ENCODE measurements at regions not wholly inside any gene's neighbourhood (a gene's known extent, or its start where the extent isn't known, plus 50 kb on each side); places are given as distances from the start of the nearest gene placed in this dataset.

- DNase-seq (ENCODE audit: extremely low read depth, low read depth) = no peak
- TF ChIP-seq CTCF (IDR thresholded peaks at IDR 0.05; ENCODE audit: low read depth, low read length) = no peak
Observed at GRCh38 chr20:57840504-57841296, 130.9 kb upstream of the PMEPA1 start.

- TF ChIP-seq CTCF (IDR thresholded peaks at IDR 0.05; ENCODE audit: low read depth, low read length) = no peak
- no peak for DNase-seq (ENCODE audit: extremely low read depth, low read depth)
Observed at GRCh38 chr20:57840066-57840465, 130.3 kb upstream of the PMEPA1 start.

- no peak for DNase-seq (ENCODE audit: extremely low read depth, low read depth)
- TF ChIP-seq CTCF (IDR thresholded peaks at IDR 0.05; ENCODE audit: low read depth, low read length) = no peak
Observed at GRCh38 chr20:57838670-57839151, 128.9 kb upstream of the PMEPA1 start.

GRCh38 chr20:57837208-57838035 is 127.6 kb upstream of the PMEPA1 start:
- TF ChIP-seq CTCF (IDR thresholded peaks at IDR 0.05; ENCODE audit: low read depth, low read length) = no peak
- DNase-seq (ENCODE audit: extremely low read depth, low read depth) = no peak

GRCh38 chr20:57835588-57836455 is 126.0 kb upstream of the PMEPA1 start:
- TF ChIP-seq CTCF (IDR thresholded peaks at IDR 0.05; ENCODE audit: low read depth, low read length) = no peak
- no peak for DNase-seq (ENCODE audit: extremely low read depth, low read depth)

- TF ChIP-seq CTCF (IDR thresholded peaks at IDR 0.05; ENCODE audit: low read depth, low read length) = no peak
- DNase-seq (ENCODE audit: extremely low read depth, low read depth) = no peak
Observed at GRCh38 chr20:57835074-57835452, 125.2 kb upstream of the PMEPA1 start.
